ENCODE measurements at regions not wholly inside any gene's neighbourhood (a gene's known extent, or its start where the extent isn't known, plus 50 kb on each side); places are given as distances from the start of the nearest gene placed in this dataset.
"Not testable (repeated sequence)": the region's sequence is repeated elsewhere in the genome, so short reads cannot be mapped to it uniquely, and the experiment has no call there.

DNA sequence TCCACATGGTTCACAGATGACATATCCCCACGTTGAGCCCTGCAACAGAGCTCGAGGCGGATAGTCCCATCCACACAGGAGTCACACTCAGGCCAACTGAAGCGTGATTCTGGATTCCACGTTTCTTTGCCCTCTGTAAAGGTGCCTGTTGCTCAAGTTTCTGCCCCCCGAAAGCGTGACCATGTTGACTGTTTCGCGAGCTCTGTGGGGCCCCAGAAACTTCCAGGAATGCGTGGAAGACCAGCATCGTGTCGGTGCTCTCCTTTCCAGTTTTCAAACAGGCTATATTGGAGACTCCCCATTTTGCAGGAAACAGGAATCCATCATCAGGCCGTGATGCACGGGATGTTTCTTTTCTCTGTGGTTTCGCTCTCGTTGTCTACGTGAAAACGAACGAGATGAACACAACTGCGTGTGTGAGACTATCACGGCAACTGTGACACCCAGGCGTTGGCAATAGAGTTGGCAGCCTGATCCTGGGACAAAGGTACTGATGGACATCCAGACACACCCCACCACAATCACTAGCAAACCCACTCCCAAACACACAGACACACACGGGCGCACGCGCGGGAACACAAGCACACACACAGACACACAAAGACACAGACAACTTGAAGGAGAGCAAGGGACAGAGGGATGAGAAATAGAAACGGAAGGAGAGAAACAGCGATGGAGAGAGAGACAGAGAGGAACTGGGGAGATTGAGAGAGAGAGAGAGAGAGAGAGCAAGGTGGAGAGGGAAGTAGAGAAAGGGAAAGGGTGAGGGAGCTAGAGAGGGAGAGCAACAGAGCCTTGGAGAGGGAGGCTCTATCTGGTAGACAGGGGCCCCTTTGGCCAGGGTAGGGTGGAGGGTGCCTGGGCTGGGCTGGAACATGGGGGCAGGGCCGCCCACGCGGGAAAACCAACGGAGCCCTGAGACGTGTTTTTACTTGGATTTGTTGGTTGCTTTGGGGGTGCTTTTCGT is 1609.3 kb downstream of the SPATA31A7 start:
- not testable (repeated sequence) for H3K9me3 Mint-ChIP-seq
- peaks cover 36% of the 10 kb centered on the region for H3K27me3 Mint-ChIP-seq (ENCODE audit: low read depth)
- H3K4me1 Mint-ChIP-seq (ENCODE audit: low read depth), result peaks cover 27% of the 10 kb centered on the region
- peak overlapping the region; percentile 81 for H3K4me3 Mint-ChIP-seq
- H3K27ac Mint-ChIP-seq, result peak overlapping the region; percentile 79
- H3K36me3 Mint-ChIP-seq (ENCODE audit: low read depth), result peaks cover 10% of the 10 kb centered on the region

DNA sequence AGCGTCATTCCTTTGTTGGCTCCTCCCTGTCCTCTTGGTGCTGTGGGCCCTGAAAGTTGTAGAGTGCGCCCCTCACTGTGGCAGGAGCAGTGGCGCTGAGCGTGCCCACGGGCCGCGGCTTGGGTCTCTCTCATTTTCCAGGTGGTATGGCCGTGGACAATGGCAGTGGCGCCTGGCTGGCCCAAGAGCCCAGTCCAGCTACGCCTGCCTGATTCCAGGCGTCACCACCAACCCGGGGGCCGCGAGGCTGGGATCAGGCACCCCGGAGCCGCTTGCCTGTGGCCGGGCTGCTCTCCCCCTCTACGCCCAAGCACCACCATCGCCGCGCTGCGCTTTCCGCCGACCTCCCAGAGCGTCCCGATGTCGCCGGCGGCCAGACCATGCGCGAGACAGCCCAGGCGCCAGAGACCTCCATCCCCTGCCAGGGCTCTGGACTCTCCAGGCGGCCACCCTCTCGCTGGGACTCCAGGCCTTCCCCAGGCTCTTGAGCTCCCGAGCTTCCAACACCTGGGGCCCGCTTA is 1610.1 kb downstream of the SPATA31A7 start:
- Mint-ChIP-seq H3K27me3 (ENCODE audit: low read depth) (peaks cover 43% of the 10 kb centered on the region), H3K27ac (peak overlapping the region; percentile 79), H3K4me1 (ENCODE audit: low read depth) (peaks cover 27% of the 10 kb centered on the region), H3K36me3 (ENCODE audit: low read depth) (peaks cover 12% of the 10 kb centered on the region), H3K4me3 (peak overlapping the region; percentile 81)
- not testable (repeated sequence) for H3K9me3 Mint-ChIP-seq

DNA sequence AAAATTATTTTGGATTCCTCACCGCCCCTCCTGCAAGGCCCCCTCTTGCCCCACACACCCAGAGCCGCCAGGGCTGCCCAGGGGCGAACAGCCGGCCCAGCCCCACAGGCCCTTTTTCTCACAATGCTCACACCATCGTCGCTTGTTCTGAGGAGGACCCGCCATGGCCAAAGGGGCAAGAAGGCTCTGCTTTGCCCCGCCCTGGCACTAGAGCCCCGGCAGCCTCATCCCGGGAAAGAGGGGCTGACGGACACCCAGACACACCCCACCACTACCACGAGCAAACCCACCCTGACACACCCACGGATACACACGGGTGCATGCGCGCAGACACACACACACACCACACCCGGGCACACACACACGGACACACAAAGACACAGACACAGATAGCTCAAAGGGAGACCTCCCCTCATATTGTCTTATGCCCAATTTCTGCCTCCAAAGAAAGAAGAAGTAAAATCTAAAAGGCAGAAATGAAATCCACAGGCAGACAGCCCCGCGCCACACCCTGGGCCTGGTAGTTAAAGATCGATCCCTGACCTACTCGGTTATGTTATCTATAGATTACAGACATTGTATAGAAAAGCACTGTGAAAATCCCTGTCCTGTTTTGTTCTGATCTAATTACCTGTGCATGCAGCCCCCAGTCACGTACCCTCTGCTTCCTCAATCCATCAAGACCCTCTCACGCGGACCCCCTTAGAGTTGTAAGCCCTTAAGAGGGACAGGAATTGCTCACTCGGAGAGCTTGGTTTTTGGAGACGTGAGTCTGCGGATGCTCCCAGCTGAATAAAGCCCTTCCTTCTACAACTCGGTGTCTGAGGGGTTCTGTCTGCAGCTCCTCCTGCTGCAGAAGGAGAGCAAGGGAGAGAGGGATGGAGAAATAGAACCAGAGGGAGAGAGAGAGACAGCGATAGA is 1610.9 kb downstream of the SPATA31A7 start:
- Mint-ChIP-seq H3K4me1 (ENCODE audit: low read depth) (peaks cover 27% of the 10 kb centered on the region), H3K36me3 (ENCODE audit: low read depth) (peaks cover 15% of the 10 kb centered on the region), H3K27ac (peak overlapping the region; percentile 46), H3K27me3 (ENCODE audit: low read depth) (peaks cover 51% of the 10 kb centered on the region), H3K4me3 (peak overlapping the region; percentile 76)
- not testable (repeated sequence) for H3K9me3 Mint-ChIP-seq

DNA sequence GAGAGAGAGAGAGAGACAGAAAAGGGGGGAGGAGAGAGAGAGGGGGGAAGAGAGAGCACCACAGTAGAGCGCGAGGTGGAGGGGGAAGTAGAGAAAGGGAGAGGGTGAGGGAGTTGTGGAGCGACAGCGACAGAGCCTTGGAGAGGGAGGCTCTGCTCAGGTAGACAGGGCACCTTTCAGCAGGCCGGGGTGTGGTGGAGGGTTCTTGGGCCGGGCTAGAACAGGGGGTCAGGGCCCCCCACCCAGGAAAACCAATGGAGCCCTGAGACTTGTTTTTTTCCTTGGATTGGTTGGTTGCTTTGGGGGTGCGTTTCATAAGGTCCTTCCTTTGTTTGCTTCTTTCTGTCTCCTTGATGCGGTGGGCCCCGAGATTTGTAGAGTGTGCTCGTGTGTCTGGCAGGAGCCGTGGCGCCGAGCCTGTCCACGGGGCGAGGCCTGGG is 1611.6 kb downstream of the SPATA31A7 start:
- Mint-ChIP-seq H3K27me3 (ENCODE audit: low read depth) (peaks cover 54% of the 10 kb centered on the region), H3K4me1 (ENCODE audit: low read depth) (peaks cover 27% of the 10 kb centered on the region), H3K4me3 (peak overlapping the region; percentile 76), H3K27ac (peak overlapping the region; percentile 46), H3K36me3 (ENCODE audit: low read depth) (peaks cover 15% of the 10 kb centered on the region)
- not testable (repeated sequence) for H3K9me3 Mint-ChIP-seq

DNA sequence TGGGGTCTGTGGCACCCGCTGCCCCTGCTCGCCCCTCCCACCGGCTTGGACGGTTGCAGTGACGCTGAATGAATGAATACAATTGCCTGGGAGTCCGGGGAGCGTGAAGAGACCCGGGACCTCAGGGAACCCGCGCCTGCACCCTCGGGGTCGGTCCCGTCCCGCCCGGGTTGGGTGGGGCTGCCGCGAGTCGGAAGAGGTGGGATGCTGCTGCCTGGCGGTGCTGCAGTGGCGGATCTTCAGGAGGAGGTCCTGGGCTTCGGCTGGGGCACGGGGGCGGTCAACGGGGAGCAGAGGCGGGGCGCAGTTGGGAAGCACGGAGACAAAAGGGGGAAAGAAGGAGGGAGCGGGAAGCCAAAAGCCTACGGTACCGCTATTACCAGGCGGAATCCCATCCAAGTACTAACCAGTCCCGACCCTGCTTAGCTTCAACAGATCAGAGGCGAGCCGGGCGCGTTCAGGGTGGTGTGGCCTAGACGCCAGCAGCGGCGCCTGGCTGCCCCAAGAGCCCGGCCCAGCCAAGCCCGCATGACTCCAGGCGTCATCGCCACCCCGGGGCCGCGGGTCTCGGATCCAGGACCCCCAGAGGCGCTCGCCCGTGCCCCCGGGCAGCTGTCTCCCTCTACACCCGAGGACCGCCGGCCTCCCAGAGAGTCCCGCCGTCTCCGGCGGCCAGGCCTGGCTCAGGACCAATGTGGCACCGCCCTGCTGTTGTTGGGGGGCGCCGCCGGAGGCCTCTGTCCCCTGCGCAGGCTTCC is 1612.3 kb downstream of the SPATA31A7 start:
- Mint-ChIP-seq H3K27ac (peak overlapping the region; percentile 53), H3K4me3 (peak overlapping the region; percentile 76), H3K27me3 (ENCODE audit: low read depth) (peaks cover 55% of the 10 kb centered on the region), H3K4me1 (ENCODE audit: low read depth) (peaks cover 27% of the 10 kb centered on the region), H3K36me3 (ENCODE audit: low read depth) (peaks cover 15% of the 10 kb centered on the region)
- not testable (repeated sequence) for H3K9me3 Mint-ChIP-seq

DNA sequence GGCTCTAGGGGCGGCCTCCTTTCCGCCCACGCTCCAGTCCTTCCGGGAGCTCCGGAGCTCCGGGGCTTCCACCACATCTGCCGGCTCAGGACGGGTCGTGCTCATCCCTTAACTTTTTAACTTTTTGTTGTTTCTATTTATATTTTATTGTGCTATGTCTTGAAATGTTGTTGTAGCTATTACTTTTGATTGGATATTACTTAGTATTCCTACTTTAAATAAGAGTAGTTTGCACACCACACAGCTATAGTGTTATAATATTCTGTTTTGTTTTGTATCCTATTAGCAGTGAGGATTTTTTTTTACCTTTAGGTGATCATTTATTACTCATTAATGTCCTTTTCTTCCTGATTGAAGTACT is 1612.9 kb downstream of the SPATA31A7 start:
- Mint-ChIP-seq H3K36me3 (ENCODE audit: low read depth) (peaks cover 15% of the 10 kb centered on the region), H3K4me3 (peak overlapping the region; percentile 76), H3K27ac (peak overlapping the region; percentile 27), H3K4me1 (ENCODE audit: low read depth) (peaks cover 27% of the 10 kb centered on the region), H3K27me3 (ENCODE audit: low read depth) (peaks cover 55% of the 10 kb centered on the region)
- not testable (repeated sequence) for H3K9me3 Mint-ChIP-seq

DNA sequence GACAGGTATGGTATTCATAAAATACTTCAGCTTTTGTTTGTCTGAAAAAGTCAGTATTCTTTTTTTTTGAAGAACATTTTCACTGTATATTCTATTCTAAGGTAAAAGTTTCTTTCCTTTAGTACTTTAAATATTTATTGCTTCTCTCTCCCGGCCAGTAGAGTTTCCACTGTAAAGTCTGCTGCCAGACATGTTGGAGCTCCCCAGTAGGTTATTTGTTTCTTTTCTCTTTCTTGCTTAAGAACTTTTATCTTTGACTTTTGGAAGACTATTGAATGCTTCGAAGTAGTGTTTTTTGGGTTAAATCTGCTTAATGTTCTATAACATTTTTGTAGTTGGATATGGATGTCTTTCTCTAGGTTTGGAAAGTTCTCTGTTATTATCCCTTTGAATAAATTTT is 1613.3 kb downstream of the SPATA31A7 start:
- peak overlapping the region; percentile 76 for H3K4me3 Mint-ChIP-seq
- peaks cover 58% of the 10 kb centered on the region for H3K27me3 Mint-ChIP-seq (ENCODE audit: low read depth)
- H3K36me3 Mint-ChIP-seq (ENCODE audit: low read depth), result peaks cover 15% of the 10 kb centered on the region

DNA sequence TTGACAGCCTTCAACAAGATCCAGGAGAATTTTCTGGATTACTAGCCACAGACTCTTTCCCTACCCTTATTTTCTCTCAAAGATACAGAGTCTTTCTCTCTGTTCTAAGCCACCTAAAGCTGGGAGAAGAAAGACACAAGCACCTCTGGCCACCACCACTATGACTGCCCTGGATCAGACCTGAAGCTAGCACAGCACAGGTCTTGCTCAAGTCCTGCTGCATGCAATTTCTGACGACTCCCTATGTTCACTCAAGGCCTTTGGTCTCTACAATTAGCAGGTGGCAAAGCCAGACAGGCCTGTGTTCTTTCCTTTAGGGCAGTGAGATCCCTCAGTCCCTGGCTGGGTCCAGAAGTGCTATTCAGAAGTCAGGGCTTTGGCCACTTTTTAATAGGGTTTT is 1614.5 kb downstream of the SPATA31A7 start:
- peaks cover 26% of the 10 kb centered on the region for H3K4me1 Mint-ChIP-seq (ENCODE audit: low read depth)
- H3K27ac Mint-ChIP-seq, H3K4me3 Mint-ChIP-seq, H3K9me3 Mint-ChIP-seq: not testable (repeated sequence)
- peaks cover 12% of the 10 kb centered on the region for H3K36me3 Mint-ChIP-seq (ENCODE audit: low read depth)
- H3K27me3 Mint-ChIP-seq (ENCODE audit: low read depth), result peaks cover 60% of the 10 kb centered on the region

More for the DNA sequence above, 1613.3 kb downstream of the SPATA31A7 start:
- Mint-ChIP-seq H3K27ac (peak overlapping the region; percentile 41), H3K4me1 (ENCODE audit: low read depth) (peaks cover 29% of the 10 kb centered on the region)
- H3K9me3 Mint-ChIP-seq, result not testable (repeated sequence)

DNA sequence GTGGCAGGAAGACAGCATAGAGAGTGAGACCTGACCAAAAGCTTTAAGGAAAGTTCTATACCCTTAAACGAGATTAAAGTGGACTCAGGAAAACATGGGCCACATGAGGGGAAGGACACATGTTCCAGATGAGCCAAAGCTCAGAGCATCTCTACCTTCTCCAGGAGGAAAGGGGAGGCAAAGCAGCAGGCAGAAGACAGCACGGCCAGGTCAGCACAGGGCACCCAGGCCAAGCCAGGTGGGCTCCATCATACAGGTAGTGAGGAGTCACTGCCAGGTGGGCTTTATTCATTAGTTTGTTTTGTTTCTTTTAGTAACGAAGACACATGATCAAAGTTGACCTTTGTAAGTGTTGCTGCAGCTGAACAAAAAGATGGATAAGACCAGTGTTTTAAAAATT is 1617.6 kb downstream of the SPATA31A7 start:
- H3K36me3 Mint-ChIP-seq (ENCODE audit: low read depth); H3K4me1 Mint-ChIP-seq (ENCODE audit: low read depth); H3K4me3 Mint-ChIP-seq; H3K27ac Mint-ChIP-seq; H3K9me3 Mint-ChIP-seq: not testable (repeated sequence)
- H3K27me3 Mint-ChIP-seq (ENCODE audit: low read depth), result peaks cover 50% of the 10 kb centered on the region

DNA sequence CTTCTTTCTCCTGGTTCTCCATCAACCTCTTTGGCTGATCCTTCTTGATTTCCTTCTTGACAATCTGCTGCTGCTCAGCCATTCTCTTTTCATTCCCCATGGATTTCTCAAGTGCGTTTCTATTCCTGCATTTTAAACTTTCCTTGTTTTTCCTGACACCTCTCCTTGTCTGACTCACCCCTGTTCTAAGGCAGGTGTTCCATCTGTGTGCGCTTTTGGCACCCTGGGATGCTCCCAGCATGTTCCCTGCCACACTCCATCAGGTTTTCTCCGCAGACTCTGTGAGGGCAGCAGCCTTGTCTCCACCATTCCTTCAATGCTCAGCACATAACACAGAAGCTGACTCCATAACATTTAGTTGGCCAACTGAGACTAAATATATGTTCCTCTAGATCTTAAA is 1618.2 kb downstream of the SPATA31A7 start:
- not testable (repeated sequence) for H3K4me3 Mint-ChIP-seq; H3K4me1 Mint-ChIP-seq (ENCODE audit: low read depth); H3K9me3 Mint-ChIP-seq; H3K27ac Mint-ChIP-seq; H3K36me3 Mint-ChIP-seq (ENCODE audit: low read depth)
- peaks cover 50% of the 10 kb centered on the region for H3K27me3 Mint-ChIP-seq (ENCODE audit: low read depth)

DNA sequence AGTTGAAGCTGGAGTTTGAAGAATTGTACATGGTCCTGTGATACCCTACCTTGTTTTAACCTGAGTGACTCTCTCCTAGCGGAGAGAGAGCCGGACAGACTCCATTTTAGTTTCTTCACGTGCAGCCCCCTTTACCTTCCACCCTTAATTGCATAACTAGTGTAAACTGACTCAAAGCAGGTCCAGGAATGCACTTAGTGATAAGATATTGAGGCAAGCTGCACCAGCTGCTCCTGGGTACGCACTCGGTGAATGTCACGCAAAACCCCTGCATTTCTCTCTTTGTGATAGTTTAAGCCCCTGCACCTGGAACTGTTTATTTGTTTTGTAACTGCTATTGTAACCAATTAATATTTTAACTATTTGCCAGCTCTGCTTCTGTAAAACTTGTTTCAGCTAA is 1620.5 kb downstream of the SPATA31A7 start:
- not testable (repeated sequence) for H3K9me3 Mint-ChIP-seq; H3K36me3 Mint-ChIP-seq (ENCODE audit: low read depth); H3K27ac Mint-ChIP-seq; H3K4me3 Mint-ChIP-seq; H3K4me1 Mint-ChIP-seq (ENCODE audit: low read depth)
- H3K27me3 Mint-ChIP-seq (ENCODE audit: low read depth), result peaks cover 47% of the 10 kb centered on the region

DNA sequence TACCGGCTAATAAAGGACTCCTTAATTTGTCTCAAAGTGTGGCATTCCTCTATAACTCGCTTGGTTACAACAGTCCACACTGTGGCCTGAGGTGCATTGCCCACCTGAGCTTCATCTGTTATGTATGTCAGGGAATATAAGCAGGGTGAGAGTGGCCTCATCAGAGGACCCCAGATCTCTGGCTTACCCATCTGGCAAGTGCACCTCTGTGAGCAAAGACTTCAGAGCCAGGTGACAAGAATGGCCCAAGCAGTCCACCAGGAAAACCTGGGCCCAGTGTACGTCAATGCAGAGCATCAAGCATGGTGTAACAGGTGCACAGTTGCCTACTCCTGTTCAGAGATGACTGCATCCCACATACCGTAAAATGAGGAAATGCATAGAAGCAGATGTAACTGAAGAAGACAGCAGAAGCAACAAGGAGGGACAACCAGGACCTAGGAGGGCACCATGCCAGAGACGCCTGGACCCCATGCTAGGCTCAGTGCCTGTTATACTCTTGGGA is 1621.0 kb downstream of the SPATA31A7 start:
- H3K27me3 Mint-ChIP-seq (ENCODE audit: low read depth), result peaks cover 42% of the 10 kb centered on the region
- H3K9me3 Mint-ChIP-seq; H3K4me1 Mint-ChIP-seq (ENCODE audit: low read depth); H3K4me3 Mint-ChIP-seq; H3K27ac Mint-ChIP-seq; H3K36me3 Mint-ChIP-seq (ENCODE audit: low read depth): not testable (repeated sequence)

DNA sequence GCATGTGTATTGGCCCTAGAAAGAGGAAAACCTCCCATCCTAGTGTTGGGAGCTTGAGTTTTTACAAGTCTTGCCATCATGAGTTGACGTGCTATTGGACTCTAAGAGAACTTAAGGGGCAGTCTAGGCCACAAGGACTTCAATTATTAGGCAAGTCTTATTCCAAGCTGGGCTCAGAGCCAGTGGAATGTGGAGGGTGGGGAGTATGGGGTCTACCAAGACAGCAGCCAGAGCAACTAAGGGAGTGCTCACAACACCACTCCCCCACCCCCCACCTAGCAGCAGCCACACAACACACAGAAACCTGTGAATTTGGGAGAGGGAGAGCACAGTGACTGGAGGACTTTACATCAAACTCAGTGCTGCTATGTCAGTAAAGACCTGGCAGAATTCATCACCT is 1625.6 kb downstream of the SPATA31A7 start:
- H3K27me3 Mint-ChIP-seq (ENCODE audit: low read depth), result peaks cover 42% of the 10 kb centered on the region
- not testable (repeated sequence) for H3K4me3 Mint-ChIP-seq; H3K4me1 Mint-ChIP-seq (ENCODE audit: low read depth); H3K36me3 Mint-ChIP-seq (ENCODE audit: low read depth); H3K27ac Mint-ChIP-seq
- peaks cover 17% of the 10 kb centered on the region for H3K9me3 Mint-ChIP-seq

DNA sequence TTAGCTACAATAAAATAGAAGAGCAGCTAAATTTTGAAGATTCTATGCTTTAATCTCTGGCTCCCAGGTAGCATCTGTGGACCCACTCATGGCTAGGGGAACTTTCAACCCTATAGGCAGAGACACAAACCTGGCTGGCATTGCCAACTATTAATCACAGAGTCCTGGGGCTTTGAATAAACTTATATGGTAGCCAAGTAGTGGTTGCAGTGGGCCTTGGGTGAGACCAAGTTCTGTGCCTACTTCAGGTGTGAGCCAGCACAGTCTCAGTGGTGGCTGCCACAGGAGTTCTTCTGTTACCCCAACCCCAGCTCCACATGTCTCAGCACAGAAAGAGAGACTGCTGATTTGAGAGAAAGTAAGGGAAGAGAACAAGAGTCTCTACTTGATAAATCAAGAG is 1626.5 kb downstream of the SPATA31A7 start:
- Mint-ChIP-seq H3K9me3 (peaks cover 17% of the 10 kb centered on the region), H3K27me3 (ENCODE audit: low read depth) (peaks cover 37% of the 10 kb centered on the region)
- not testable (repeated sequence) for H3K36me3 Mint-ChIP-seq (ENCODE audit: low read depth); H3K4me3 Mint-ChIP-seq; H3K4me1 Mint-ChIP-seq (ENCODE audit: low read depth); H3K27ac Mint-ChIP-seq

Measured in T-helper 1 cell treated with Interleukin-12 subunit alpha and Interleukin-12 subunit beta and Interleukin-4 antibody, amounts not matched to agents 30 μg/mL and 1 μg/mL, for 36 hours (primary cell).